AG04449 (cell line): ENCODE measurements at regions not wholly inside any gene's neighbourhood (a gene's known extent, or its start where the extent isn't known, plus 50 kb on each side); places are given as distances from the start of the nearest gene placed in this dataset.

Experiments used
- CTCF ChIA-PET: fragments of 350-600 bp; formaldehyde crosslinking; extraction: SDS; loops from one replicate; lab custom pipeline; 2021; ENCODE audit warnings: antibody characterized with exemption; lab: Yijun Ruan, JAX
- POLR2A ChIA-PET: fragments of 400-600, 350-600 bp; formaldehyde crosslinking; extraction: SDS; loops from one replicate; lab custom pipeline; 2020; ENCODE audit warnings: antibody characterized with exemption, inconsistent platforms; lab: Yijun Ruan, JAX
- DNase-seq: peaks from one replicate; pipeline ENCODE4 v3.0.0-alpha.2; 2010; ENCODE audit warnings: low read depth, low spot score
- H3K4me3 ChIP-seq: 2 replicates; pipeline ENCODE4 v1.5.1; 2011; ENCODE audit warnings: low read depth, mild to moderate bottlenecking, control low read depth, low read length
- TF ChIP-seq, protein P1 (sequence below): IDR thresholded peaks from one replicate; pipeline ENCODE4 v1.5.1; 2011; ENCODE audit warnings: mild to moderate bottlenecking, moderate library complexity, low read length, control low read depth, inconsistent platforms; ENCODE audit not compliant: insufficient read depth; ENCODE audit errors: missing control alignments

DNA sequence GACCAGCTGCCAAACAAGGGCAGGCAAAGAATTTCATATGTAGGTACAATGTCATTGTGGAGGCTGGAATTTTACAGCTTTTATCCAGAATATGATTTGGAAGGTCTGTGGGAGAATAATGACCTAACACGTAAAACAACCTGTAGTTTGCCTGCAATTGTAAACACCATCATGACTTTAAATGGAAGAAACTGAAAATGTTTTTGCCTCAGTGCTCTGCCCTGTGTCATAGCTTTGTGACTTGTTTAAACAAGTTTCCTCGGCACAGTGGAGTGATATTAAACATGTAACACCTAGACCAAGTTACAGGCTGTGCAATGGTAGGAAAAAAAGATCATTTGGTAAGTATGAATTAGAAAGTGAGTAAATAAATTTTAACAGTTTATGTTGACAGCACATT lies 171.6 kb upstream of the MBNL1 start:
- ChIA-PET POLR2A (no interaction called here), CTCF (no interaction called here)
- TF ChIP-seq, protein P1, sequence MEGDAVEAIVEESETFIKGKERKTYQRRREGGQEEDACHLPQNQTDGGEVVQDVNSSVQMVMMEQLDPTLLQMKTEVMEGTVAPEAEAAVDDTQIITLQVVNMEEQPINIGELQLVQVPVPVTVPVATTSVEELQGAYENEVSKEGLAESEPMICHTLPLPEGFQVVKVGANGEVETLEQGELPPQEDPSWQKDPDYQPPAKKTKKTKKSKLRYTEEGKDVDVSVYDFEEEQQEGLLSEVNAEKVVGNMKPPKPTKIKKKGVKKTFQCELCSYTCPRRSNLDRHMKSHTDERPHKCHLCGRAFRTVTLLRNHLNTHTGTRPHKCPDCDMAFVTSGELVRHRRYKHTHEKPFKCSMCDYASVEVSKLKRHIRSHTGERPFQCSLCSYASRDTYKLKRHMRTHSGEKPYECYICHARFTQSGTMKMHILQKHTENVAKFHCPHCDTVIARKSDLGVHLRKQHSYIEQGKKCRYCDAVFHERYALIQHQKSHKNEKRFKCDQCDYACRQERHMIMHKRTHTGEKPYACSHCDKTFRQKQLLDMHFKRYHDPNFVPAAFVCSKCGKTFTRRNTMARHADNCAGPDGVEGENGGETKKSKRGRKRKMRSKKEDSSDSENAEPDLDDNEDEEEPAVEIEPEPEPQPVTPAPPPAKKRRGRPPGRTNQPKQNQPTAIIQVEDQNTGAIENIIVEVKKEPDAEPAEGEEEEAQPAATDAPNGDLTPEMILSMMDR = no peak
- no peak for DNase-seq
- no peak overlapping the region for H3K4me3 ChIP-seq

DNA sequence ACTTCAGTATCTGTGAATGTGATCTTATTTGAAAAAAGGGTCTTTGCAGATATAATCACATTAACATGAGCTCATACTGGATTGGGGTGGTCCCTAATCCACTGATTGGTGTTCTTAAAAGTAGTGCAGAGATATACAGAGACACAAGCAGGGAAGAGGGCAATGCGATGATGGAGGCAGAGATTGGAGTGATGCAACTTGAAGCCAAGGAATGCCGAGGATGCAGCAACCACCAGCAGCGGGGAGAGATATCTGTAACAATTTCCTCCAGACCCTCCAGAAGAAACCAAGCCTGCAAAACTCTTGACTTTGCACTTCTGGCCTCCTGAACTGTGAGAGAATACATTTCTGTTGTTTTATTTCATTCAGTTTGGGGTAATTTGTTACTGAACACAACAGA lies 171.0 kb upstream of the MBNL1 start:
- ChIA-PET CTCF (no interaction called here), POLR2A (no interaction called here)
- no peak overlapping the region for H3K4me3 ChIP-seq
- TF ChIP-seq, protein P1 = no peak
- no peak for DNase-seq

DNA sequence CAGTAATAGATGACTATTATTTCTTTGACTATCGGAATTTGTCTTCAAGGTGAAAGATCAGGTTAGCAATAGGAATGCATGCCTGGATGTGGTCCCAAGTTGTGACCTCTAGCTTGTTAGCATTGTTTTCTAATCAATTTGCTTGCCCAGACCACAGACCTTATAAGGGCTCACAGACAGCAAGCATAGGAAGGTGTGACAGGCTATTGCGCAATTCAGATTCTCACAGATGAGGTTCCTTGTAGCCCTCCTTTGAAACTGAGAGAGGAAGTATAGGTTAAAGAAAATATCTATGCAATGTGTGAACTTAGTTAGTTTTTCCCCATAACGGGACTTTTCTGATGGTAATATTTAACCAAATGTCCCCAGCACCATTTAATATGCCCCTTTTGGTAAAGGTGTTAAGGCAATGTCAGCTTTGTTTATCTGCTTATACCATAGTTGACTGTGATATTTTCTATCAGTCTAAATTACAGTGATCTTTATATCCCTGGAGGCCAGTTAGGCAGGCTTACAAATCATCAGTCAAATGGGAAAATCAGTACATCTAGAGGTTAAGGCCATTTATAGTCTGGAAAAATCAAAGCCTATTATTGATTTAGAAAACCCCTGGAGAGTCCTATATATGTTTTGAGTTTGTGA lies 168.1 kb upstream of the MBNL1 start:
- ChIA-PET CTCF (interaction anchor here (1.3 kb wide), 1 partner anchor 14 kb away, joined by 3 read pairs; no protein-coding TSS in a partner anchor), POLR2A (no interaction called here)
- no peak overlapping the region for H3K4me3 ChIP-seq
- DNase-seq = no peak
- TF ChIP-seq, protein P1 = no peak

DNA sequence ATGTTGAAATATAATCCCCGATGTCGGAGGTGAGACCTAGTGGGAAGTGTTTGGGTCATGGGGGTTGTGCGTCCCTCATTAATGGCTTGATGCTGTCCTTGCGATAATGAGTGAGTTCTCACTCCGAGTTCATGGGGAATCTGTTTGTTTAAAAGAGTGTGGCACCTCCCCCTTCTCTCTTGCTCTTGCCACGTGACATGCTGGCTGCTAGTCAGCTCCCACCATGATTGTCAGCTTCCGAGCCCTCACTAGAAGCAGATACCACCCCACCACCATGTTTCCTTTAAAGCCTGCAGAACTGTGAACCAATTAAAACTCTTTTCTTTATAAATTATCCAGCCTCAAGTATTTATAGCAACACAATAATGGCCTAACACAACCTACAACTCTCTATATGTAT lies 166.3 kb upstream of the MBNL1 start:
- ChIA-PET POLR2A (no interaction called here), CTCF (interaction anchor here (1.2 kb wide), 1 partner anchor 8 kb away, joined by 3 read pairs; no protein-coding TSS in a partner anchor)
- TF ChIP-seq, protein P1 = no peak
- no peak overlapping the region for H3K4me3 ChIP-seq
- DNase-seq = no peak

DNA sequence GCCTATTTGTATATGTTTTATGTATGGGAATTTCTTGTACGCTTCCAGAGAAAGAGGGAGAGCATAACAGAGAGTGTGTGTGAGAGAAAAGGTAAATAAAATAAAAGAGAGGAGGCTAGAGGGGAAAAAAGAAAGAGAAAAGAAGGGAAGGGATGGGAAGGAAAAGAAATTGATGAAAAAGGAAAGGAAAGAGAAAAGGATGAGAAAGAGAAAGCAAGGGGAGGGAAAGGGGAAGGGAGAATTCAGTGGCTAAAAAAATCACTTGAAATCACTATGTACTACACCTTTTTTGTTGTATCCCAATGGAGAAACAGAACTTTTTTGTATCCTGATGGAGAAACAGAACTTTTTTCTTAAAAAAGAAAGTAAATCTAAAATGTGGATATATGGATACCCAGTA lies 165.5 kb upstream of the MBNL1 start:
- TF ChIP-seq, protein P1 = no peak
- no peak for DNase-seq
- POLR2A ChIA-PET = no interaction called here
- CTCF ChIA-PET = interaction anchor here (1.2 kb wide), 1 partner anchor 9 kb away, joined by 3 read pairs; no protein-coding TSS in a partner anchor
- no peak overlapping the region for H3K4me3 ChIP-seq

DNA sequence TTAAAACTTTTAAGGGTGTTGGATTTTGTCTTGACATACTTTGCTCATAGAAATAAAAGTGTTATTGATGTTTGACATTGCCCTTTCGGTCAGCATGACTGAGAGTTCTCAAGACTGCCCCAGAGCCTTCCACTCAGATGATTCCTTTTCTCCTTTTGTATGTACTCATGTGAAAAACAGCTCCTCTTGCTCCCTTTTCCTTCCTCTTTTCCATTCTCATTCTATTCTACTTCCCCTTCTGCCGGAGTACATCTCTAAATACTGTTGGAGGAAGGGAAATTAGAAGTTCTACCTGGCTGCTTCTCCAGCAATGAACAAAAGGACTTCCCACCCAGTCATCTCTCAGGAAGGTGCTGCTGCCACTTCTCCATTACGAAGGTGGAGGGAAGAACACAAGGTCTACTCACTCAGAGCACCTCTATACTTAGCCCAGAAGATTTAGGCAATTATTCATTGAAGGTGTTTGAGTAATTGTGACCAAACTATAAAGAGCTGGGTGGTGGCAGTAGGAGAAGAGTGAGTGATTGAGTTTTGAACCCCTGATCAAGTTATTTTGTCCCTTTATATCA lies 163.8 kb upstream of the MBNL1 start:
- CTCF ChIA-PET = no interaction called here
- POLR2A ChIA-PET = no interaction called here
- DNase-seq = no peak
- TF ChIP-seq, protein P1 = no peak
- H3K4me3 ChIP-seq = no peak overlapping the region
